Prostate gland (tissue), 2 donors: ENCODE measurements at regions not wholly inside any gene's neighbourhood (a gene's known extent, or its start where the extent isn't known, plus 50 kb on each side); places are given as distances from the start of the nearest gene placed in this dataset.

Experiments
- DNase-seq: peaks from one replicate; pipeline ENCODE4 v3.0.0-alpha.2; 2019; ENCODE audit warnings: low spot score
- H3K27ac ChIP-seq, 2 donors: fragments of 200-600 bp; sonication (generic); 2 replicates each; pipeline ENCODE4 v1.5.1; 2017 to 2019
- H3K27me3 ChIP-seq: fragments of 200-600 bp; sonication (generic); replicated peaks from 2 replicates; pipeline ENCODE4 v1.5.1; 2019; ENCODE audit not compliant: insufficient read depth
- H3K36me3 ChIP-seq, 2 donors: fragments of 200-600 bp; sonication (generic); 1 replicate in 1 of 2; 2 replicates in 1 of 2; pipeline versions ENCODE4 v1.5.1 to v1.8.1; 2017 to 2019
- H3K4me1 ChIP-seq: fragments of 200-600 bp; sonication (generic); replicated peaks from 2 replicates; pipeline ENCODE4 v1.5.1; 2019
- H3K4me3 ChIP-seq, 2 donors: fragments of 200-600 bp; sonication (generic); 2 replicates each; pipeline ENCODE4 v1.5.1; 2017 to 2019
- H3K9me3 ChIP-seq: fragments of 200-600 bp; sonication (generic); 2 replicates; pipeline ENCODE4 v1.5.1; 2017
- POLR2A ChIP-seq: fragments of 450-650 bp; IDR thresholded peaks from one replicate; pipeline ENCODE4 v1.6.1; 2016; ENCODE audit warnings: antibody characterized with exemption, mild to moderate bottlenecking
- POLR2AphosphoS5 ChIP-seq: sonication (generic); formaldehyde crosslinking; IDR thresholded peaks from one replicate; pipeline ENCODE4 v1.6.1; 2017; ENCODE audit warnings: antibody characterized with exemption
- WGBS: methylation state at CpG from one replicate; pipeline ENCODE4 v1.1.5; 2018; 5-methylcytosine and 5-hydroxymethylcytosine counted together
- intact Hi-C: fragments of 100-400 bp; cut with DNase I; formaldehyde crosslinking; loops from one replicate; pipeline ENCODE4 v1.14.2; 2022
- TF ChIP-seq, protein P1 (sequence below), 4 experiments: fragments of 200-600 bp in 2 of 4; fragments of 450-650 bp in 2 of 4; sonication (generic) in 2 of 4; IDR thresholded peaks; 1 replicate in 3 of 4; 2 replicates in 1 of 4; pipeline ENCODE4 v1.5.1; 2016 to 2019; ENCODE audit warnings: antibody characterized with exemption in 4 of 4, mild to moderate bottlenecking in 2 of 4, moderate library complexity in 2 of 4

DNA sequence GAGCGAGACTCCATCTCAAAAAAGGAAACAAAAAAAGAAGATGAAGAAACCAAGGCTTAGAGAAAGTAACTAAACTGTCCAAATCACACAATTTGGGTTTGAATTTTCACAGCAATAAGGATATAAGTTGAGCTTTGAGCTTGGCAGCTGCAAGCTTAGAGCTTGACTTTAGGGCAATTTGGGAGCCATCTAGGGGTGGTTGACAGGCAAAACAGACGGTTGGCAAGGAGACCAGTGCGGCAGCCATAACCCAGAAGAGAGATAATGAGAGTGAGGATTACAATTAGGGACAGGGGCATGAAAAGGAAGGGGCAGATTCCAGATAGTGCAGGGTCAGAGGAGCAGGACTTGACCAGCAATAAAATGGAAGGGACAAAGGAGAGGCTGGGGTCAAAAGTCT is 382.2 kb upstream of the HNRNPA3 start:
- 50% methylated on average over 3 of the region's 3 CpGs for whole genome bisulfite sequencing
- no peak for TF ChIP-seq POLR2AphosphoS5
- no peak for TF ChIP-seq POLR2A
- TF ChIP-seq, protein P1, sequence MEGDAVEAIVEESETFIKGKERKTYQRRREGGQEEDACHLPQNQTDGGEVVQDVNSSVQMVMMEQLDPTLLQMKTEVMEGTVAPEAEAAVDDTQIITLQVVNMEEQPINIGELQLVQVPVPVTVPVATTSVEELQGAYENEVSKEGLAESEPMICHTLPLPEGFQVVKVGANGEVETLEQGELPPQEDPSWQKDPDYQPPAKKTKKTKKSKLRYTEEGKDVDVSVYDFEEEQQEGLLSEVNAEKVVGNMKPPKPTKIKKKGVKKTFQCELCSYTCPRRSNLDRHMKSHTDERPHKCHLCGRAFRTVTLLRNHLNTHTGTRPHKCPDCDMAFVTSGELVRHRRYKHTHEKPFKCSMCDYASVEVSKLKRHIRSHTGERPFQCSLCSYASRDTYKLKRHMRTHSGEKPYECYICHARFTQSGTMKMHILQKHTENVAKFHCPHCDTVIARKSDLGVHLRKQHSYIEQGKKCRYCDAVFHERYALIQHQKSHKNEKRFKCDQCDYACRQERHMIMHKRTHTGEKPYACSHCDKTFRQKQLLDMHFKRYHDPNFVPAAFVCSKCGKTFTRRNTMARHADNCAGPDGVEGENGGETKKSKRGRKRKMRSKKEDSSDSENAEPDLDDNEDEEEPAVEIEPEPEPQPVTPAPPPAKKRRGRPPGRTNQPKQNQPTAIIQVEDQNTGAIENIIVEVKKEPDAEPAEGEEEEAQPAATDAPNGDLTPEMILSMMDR (IDR thresholded peaks at IDR 0.05): no peak

GRCh38 chr2:176832086-176832485 is 380.5 kb upstream of the HNRNPA3 start:
- H3K4me3 ChIP-seq: no peak overlapping the region
- no peak overlapping the region for H3K27ac ChIP-seq
- H3K9me3 ChIP-seq: no peaks in the 10 kb centered on the region
- no peak for DNase-seq
- no peaks in the 10 kb centered on the region for H3K27me3 ChIP-seq
- H3K36me3 ChIP-seq: no peaks in the 10 kb centered on the region
- TF ChIP-seq, protein P1 (IDR thresholded peaks at IDR 0.05): no peak
- intact Hi-C loops: no loop called here
- 83% methylated on average over 6 of the region's 6 CpGs for WGBS
- H3K4me1 ChIP-seq: no peaks in the 10 kb centered on the region

More for the DNA sequence above, 382.2 kb upstream of the HNRNPA3 start:
- no peak for DNase-seq
- H3K4me3 ChIP-seq: no peak overlapping the region
- H3K4me1 ChIP-seq: no peaks in the 10 kb centered on the region
- H3K36me3 ChIP-seq: no peaks in the 10 kb centered on the region
- intact Hi-C loops: no loop called here
- H3K27me3 ChIP-seq: no peaks in the 10 kb centered on the region
- H3K27ac ChIP-seq: no peak overlapping the region
- H3K9me3 ChIP-seq: no peaks in the 10 kb centered on the region

GRCh38 chr2:176833671-176834070 is 378.9 kb upstream of the HNRNPA3 start:
- TF ChIP-seq POLR2AphosphoS5 (no peak), POLR2A (no peak)
- TF ChIP-seq, protein P1 (IDR thresholded peaks at IDR 0.05): no peak
- Histone ChIP-seq H3K36me3 (no peaks in the 10 kb centered on the region), H3K27me3 (no peaks in the 10 kb centered on the region), H3K4me3 (no peak overlapping the region), H3K9me3 (no peaks in the 10 kb centered on the region), H3K4me1 (no peaks in the 10 kb centered on the region), H3K27ac (no peak overlapping the region)
- intact Hi-C loops: no loop called here
- no peak for DNase-seq

DNA sequence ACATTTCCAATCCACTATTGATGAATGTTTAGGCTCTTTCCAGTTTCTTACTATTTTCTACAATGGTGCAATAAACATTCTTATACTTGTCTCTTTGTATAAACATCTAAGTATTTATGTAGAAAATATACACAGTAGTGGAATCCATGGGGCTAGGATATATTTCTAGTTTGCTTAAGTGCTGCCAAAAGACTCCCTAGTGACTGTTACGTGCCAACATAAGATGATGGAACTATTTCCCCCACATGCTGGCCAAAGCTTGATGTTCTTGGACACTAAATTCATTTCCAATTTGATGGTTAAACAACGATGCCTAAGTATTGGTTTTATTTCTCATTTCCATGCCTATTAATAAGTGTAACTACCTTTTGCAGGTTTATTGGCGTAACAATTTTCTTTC is 378.4 kb upstream of the HNRNPA3 start:
- H3K9me3 ChIP-seq: no peaks in the 10 kb centered on the region
- no peaks in the 10 kb centered on the region for H3K36me3 ChIP-seq
- intact Hi-C loops: no loop called here
- TF ChIP-seq POLR2AphosphoS5 (no peak), POLR2A (no peak)
- TF ChIP-seq, protein P1 (IDR thresholded peaks at IDR 0.05): no peak
- H3K4me1 ChIP-seq: no peaks in the 10 kb centered on the region
- WGBS: 86% methylated on average over 3 of the region's 3 CpGs
- H3K27me3 ChIP-seq: no peaks in the 10 kb centered on the region
- H3K27ac ChIP-seq: no peak overlapping the region
- no peak for DNase-seq
- no peak overlapping the region for H3K4me3 ChIP-seq

GRCh38 chr2:176843208-176843607 is 369.4 kb upstream of the HNRNPA3 start:
- no peaks in the 10 kb centered on the region for H3K27me3 ChIP-seq
- DNase-seq: no peak
- intact Hi-C loops: no loop called here
- H3K36me3 ChIP-seq: no peaks in the 10 kb centered on the region
- no peaks in the 10 kb centered on the region for H3K4me1 ChIP-seq
- no peaks in the 10 kb centered on the region for H3K9me3 ChIP-seq
- TF ChIP-seq POLR2A (no peak), POLR2AphosphoS5 (no peak)
- TF ChIP-seq, protein P1 (IDR thresholded peaks at IDR 0.05): no peak
- no peak overlapping the region for H3K27ac ChIP-seq
- no peak overlapping the region for H3K4me3 ChIP-seq
